HCT116 (cell line): ENCODE measurements at regions not wholly inside any gene's neighbourhood (a gene's known extent, or its start where the extent isn't known, plus 50 kb on each side); places are given as distances from the start of the nearest gene placed in this dataset.

Source experiments
- ATAC-seq: fragments of 200-7000 bp; cut with Tn5 transposase; 2 replicates; pipeline ENCODE4 v1.9.1; 2020; ENCODE audit warnings: mild to moderate bottlenecking, moderate library complexity
- BruUV-seq: library from RNA; stranded (reverse); fragments of 400-500 nt; replicated peaks from 2 replicates; lab custom pipeline; 2021; lab: Mats Ljungman, UMichigan
- CTCF ChIA-PET: fragments of 300-600 bp; sonication (Branson Sonifier 250); formaldehyde crosslinking; loops from one replicate; lab custom pipeline; 2021; ENCODE audit warnings: antibody characterized with exemption; lab: Charles Lee
- POLR2A ChIA-PET: fragments of 300-600, 350-600 bp; sonication (Branson Sonifier 250); formaldehyde crosslinking; loops from one replicate; lab custom pipeline; 2021; ENCODE audit warnings: antibody characterized with exemption; lab: Charles Lee
- RAD21 ChIA-PET, 2 experiments: fragments of 300-600 bp; sonication (Branson Sonifier 250); formaldehyde crosslinking; loops; one replicate each; lab custom pipeline; 2023; ENCODE audit warnings: low total read pairs in 2 of 2; ENCODE audit not compliant: uncharacterized antibody in 2 of 2, unreplicated experiment in 2 of 2, low non-redundant PET in 1 of 2; lab: Charles Lee
- DNase-seq: peaks from one replicate; pipeline ENCODE4 v3.0.0-alpha.2; 2010; ENCODE audit warnings: low read depth, low spot score
- H2AFZ ChIP-seq: fragments of 200-600 bp; shearing (Covaris generic), sonication (generic); 2 replicates; pipeline ENCODE4 v1.6.1; 2017; ENCODE audit warnings: low read depth, mixed run types, mixed read lengths, antibody characterized with exemption, low read length; ENCODE audit not compliant: poor library complexity, severe bottlenecking
- H3K27ac ChIP-seq: 2 replicates; pipeline ENCODE4 v1.5.1; 2012; ENCODE audit warnings: low read depth, low read length
- H3K27me3 ChIP-seq: fragments of 200-600 bp; sonication (generic); 2 replicates; pipeline ENCODE4 v1.6.1; 2016; ENCODE audit warnings: mixed run types, low read length, mixed read lengths; ENCODE audit not compliant: insufficient read depth
- H3K36me3 ChIP-seq, 2 experiments: fragments of 200-500 bp in 1 of 2; fragments of 200-600 bp in 1 of 2; sonication (Bioruptor generic) in 1 of 2; sonication (generic) in 1 of 2; 2 replicates each; pipeline versions ENCODE4 v1.5.1 to v1.6.1; 2014 to 2016; ENCODE audit warnings: low read length in 2 of 2, inconsistent platforms in 1 of 2, mixed read lengths in 1 of 2, mixed run types in 1 of 2; ENCODE audit not compliant: insufficient read depth in 2 of 2, control insufficient read depth in 1 of 2
- H3K4me1 ChIP-seq, 2 experiments: fragments of 200-600 bp in 1 of 2; sonication (generic) in 1 of 2; 2 replicates each; pipeline versions ENCODE4 v1.5.1 to v1.6.1; 2012 to 2017; ENCODE audit warnings: low read length in 2 of 2, inconsistent platforms in 1 of 2, mild to moderate bottlenecking in 1 of 2, mixed read lengths in 1 of 2, mixed run types in 1 of 2, moderate library complexity in 1 of 2; ENCODE audit not compliant: insufficient read depth in 2 of 2, control insufficient read depth in 1 of 2
- H3K4me2 ChIP-seq: fragments of 200-600 bp; sonication (generic); 2 replicates; pipeline ENCODE4 v1.6.1; 2017; ENCODE audit warnings: mixed run types, low read length, mixed read lengths
- H3K4me3 ChIP-seq, 2 experiments: fragments of 200-600 bp in 1 of 2; sonication (generic) in 1 of 2; replicated peaks in 1 of 2; 2 replicates each; pipeline ENCODE4 v1.5.1; 2011 to 2016; ENCODE audit warnings: low read length in 2 of 2, control low read depth in 1 of 2, low read depth in 1 of 2, mild to moderate bottlenecking in 1 of 2, mixed read lengths in 1 of 2, mixed run types in 1 of 2
- H3K79me2 ChIP-seq: fragments of 200-600 bp; sonication (generic); 2 replicates; pipeline ENCODE4 v1.6.1; 2017; ENCODE audit warnings: mild to moderate bottlenecking, mixed run types, low read length, moderate library complexity, mixed read lengths; ENCODE audit not compliant: insufficient read depth
- H3K9ac ChIP-seq: fragments of 200-600 bp; sonication (generic); 2 replicates; pipeline ENCODE4 v1.6.1; 2016; ENCODE audit warnings: low read length, mixed read lengths
- H3K9me2 ChIP-seq: fragments of 200-600 bp; sonication (generic), shearing (Covaris generic); 2 replicates; pipeline ENCODE4 v1.6.1; 2017; ENCODE audit warnings: mixed run types, mild to moderate bottlenecking, moderate library complexity; ENCODE audit not compliant: insufficient read depth
- H3K9me3 ChIP-seq, 2 experiments: fragments of 200-500 bp in 1 of 2; fragments of 200-600 bp in 1 of 2; sonication (Bioruptor generic) in 1 of 2; sonication (generic) in 1 of 2; 2 replicates each; pipeline ENCODE4 v1.6.1; 2014 to 2017; ENCODE audit warnings: low read length in 2 of 2, mixed read lengths in 2 of 2, inconsistent platforms in 1 of 2, low read depth in 1 of 2, mild to moderate bottlenecking in 1 of 2, mixed run types in 1 of 2, moderate library complexity in 1 of 2; ENCODE audit not compliant: control insufficient read depth in 1 of 2, insufficient read depth in 1 of 2
- H4K20me1 ChIP-seq: fragments of 200-600 bp; sonication (generic), shearing (Covaris generic); 2 replicates; pipeline ENCODE4 v1.6.1; 2017; ENCODE audit warnings: mixed run types, mild to moderate bottlenecking, moderate library complexity; ENCODE audit not compliant: insufficient read depth
- CBX3 ChIP-seq: IDR thresholded peaks from 2 replicates; pipeline ENCODE4 v1.6.1; 2012; ENCODE audit warnings: low read depth
- CEBPB ChIP-seq: IDR thresholded peaks from 2 replicates; pipeline ENCODE4 v1.6.1; 2012; ENCODE audit warnings: low read depth
- EGR1 ChIP-seq: IDR thresholded peaks from 2 replicates; pipeline ENCODE4 v1.6.1; 2012; ENCODE audit warnings: low read depth
- ELF1 ChIP-seq: IDR thresholded peaks from 2 replicates; pipeline ENCODE4 v1.6.1; 2012; ENCODE audit warnings: low read depth, borderline replicate concordance
- EZH2phosphoT487 ChIP-seq: fragments of 200-600 bp; IDR thresholded peaks from 2 replicates; pipeline ENCODE4 v1.6.1; 2018; ENCODE audit warnings: antibody characterized with exemption, borderline replicate concordance
- FOSL1 ChIP-seq: IDR thresholded peaks from 2 replicates; pipeline ENCODE4 v1.6.1; 2012; ENCODE audit warnings: low read depth
- JUND ChIP-seq: IDR thresholded peaks from 2 replicates; pipeline ENCODE4 v1.6.1; 2012
- MAX ChIP-seq: IDR thresholded peaks from 2 replicates; pipeline ENCODE4 v1.6.1; 2012
- POLR2A ChIP-seq: IDR thresholded peaks from 2 replicates; pipeline ENCODE4 v1.7.0; 2011; ENCODE audit warnings: borderline replicate concordance; ENCODE audit not compliant: insufficient read depth, insufficient read length; ENCODE audit errors: extremely low read depth
- POLR2AphosphoS5 ChIP-seq: IDR thresholded peaks from 2 replicates; pipeline ENCODE4 v1.6.1; 2011; ENCODE audit warnings: mild to moderate bottlenecking, low read depth, low read length, moderate library complexity
- RAD21 ChIP-seq: IDR thresholded peaks from 2 replicates; pipeline ENCODE4 v1.6.1; 2012; ENCODE audit warnings: low read depth, mild to moderate bottlenecking
- REST ChIP-seq: IDR thresholded peaks from 2 replicates; pipeline ENCODE4 v1.6.1; 2012; ENCODE audit warnings: low read depth
- SIN3A ChIP-seq: IDR thresholded peaks from 2 replicates; pipeline ENCODE4 v1.6.1; 2012; ENCODE audit warnings: low read depth
- TCF7L2 ChIP-seq: IDR thresholded peaks from 2 replicates; pipeline ENCODE4 v1.7.0; 2011; ENCODE audit warnings: borderline replicate concordance, inconsistent platforms; ENCODE audit not compliant: insufficient read depth, insufficient read length; ENCODE audit errors: extremely low read depth
- ZBTB33 ChIP-seq: IDR thresholded peaks from 2 replicates; pipeline ENCODE4 v1.6.1; 2011; ENCODE audit warnings: mild to moderate bottlenecking, low read length, moderate library complexity; ENCODE audit not compliant: insufficient replicate concordance; ENCODE audit errors: extremely low read depth
- ZFX ChIP-seq: fragments of 450-650 bp; IDR thresholded peaks from 2 replicates; pipeline ENCODE4 v1.6.1; 2017
- intact Hi-C: fragments of 100-400 bp; cut with micrococcal nuclease; formaldehyde crosslinking; loops from 2 replicates; pipeline ENCODE4 v1.10.0; 2022
- TF ChIP-seq, protein P1 (sequence below), 3 experiments: fragments of 200-600 bp in 1 of 3; sonication (generic) in 1 of 3; IDR thresholded peaks in 2 of 3; conservative IDR thresholded peaks in 1 of 3; 2 replicates each; pipeline ENCODE4 v1.5.1; 2012 to 2017; ENCODE audit warnings: low read depth in 2 of 3, low read length in 2 of 3, antibody characterized with exemption in 1 of 3, borderline replicate concordance in 1 of 3, control low read depth in 1 of 3, mild to moderate bottlenecking in 1 of 3, mixed read lengths in 1 of 3, mixed run types in 1 of 3, moderate library complexity in 1 of 3; ENCODE audit not compliant: insufficient read depth in 1 of 3

- H3K9me3 ChIP-seq: no peaks in the 10 kb centered on the region
- no peak overlapping the region for H2AFZ ChIP-seq
- DNase-seq: no peak
- H3K36me3 ChIP-seq: no peaks in the 10 kb centered on the region
- no peaks in the 10 kb centered on the region for H3K9me2 ChIP-seq
- CTCF ChIA-PET: interaction anchor here (1.2 to 1.4 kb wide), 2 partner anchors 9 to 15 kb away, joined by 3 read pairs; no protein-coding TSS in a partner anchor
- no peaks in the 10 kb centered on the region for H3K27me3 ChIP-seq
- TF ChIP-seq EGR1 (no peak), EZH2phosphoT487 (no peak), SIN3A (no peak), ZBTB33 (no peak), CEBPB (no peak), CBX3 (no peak), ELF1 (no peak), JUND (no peak), TCF7L2 (no peak), POLR2AphosphoS5 (no peak), RAD21 (no peak), FOSL1 (no peak), MAX (no peak), ZFX (no peak), REST (no peak), POLR2A (no peak)
- TF ChIP-seq, protein P1, sequence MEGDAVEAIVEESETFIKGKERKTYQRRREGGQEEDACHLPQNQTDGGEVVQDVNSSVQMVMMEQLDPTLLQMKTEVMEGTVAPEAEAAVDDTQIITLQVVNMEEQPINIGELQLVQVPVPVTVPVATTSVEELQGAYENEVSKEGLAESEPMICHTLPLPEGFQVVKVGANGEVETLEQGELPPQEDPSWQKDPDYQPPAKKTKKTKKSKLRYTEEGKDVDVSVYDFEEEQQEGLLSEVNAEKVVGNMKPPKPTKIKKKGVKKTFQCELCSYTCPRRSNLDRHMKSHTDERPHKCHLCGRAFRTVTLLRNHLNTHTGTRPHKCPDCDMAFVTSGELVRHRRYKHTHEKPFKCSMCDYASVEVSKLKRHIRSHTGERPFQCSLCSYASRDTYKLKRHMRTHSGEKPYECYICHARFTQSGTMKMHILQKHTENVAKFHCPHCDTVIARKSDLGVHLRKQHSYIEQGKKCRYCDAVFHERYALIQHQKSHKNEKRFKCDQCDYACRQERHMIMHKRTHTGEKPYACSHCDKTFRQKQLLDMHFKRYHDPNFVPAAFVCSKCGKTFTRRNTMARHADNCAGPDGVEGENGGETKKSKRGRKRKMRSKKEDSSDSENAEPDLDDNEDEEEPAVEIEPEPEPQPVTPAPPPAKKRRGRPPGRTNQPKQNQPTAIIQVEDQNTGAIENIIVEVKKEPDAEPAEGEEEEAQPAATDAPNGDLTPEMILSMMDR (IDR thresholded peaks at IDR 0.05 in 2 of 3, conservative IDR thresholded peaks at IDR 0.05 in 1 of 3; ENCODE audit: borderline replicate concordance in 1 of 3, insufficient read depth in 1 of 3, low read depth in 2 of 3, low read length in 2 of 3): no peak
- no peak overlapping the region for H3K27ac ChIP-seq
- intact Hi-C loops: loop anchor here (5.0 kb wide), 1 partner anchor 171 kb away; no protein-coding TSS in a partner anchor
- no peak overlapping the region for H3K4me2 ChIP-seq
- RAD21 ChIA-PET: no interaction called here
- H3K4me3 ChIP-seq: no peak overlapping the region
- no peaks in the 10 kb centered on the region for H3K79me2 ChIP-seq
- no TSS peak for BruUV-seq
- no peak for ATAC-seq
- H4K20me1 ChIP-seq: no peaks in the 10 kb centered on the region
- POLR2A ChIA-PET: no interaction called here
- no peak overlapping the region for H3K9ac ChIP-seq
- H3K4me1 ChIP-seq: no peaks in the 10 kb centered on the region
Observed at GRCh38 chr22:22711532-22711913, 67.1 kb downstream of the GGTLC2 start.
